HCT116 (cell line): ENCODE measurements at regions not wholly inside any gene's neighbourhood (a gene's known extent, or its start where the extent isn't known, plus 50 kb on each side); places are given as distances from the start of the nearest gene placed in this dataset.

Experiments
- ATAC-seq: fragments of 200-7000 bp; cut with Tn5 transposase; 2 replicates; pipeline ENCODE4 v1.9.1; 2020; ENCODE audit warnings: mild to moderate bottlenecking, moderate library complexity
- BruUV-seq: library from RNA; stranded (reverse); fragments of 400-500 nt; replicated peaks from 2 replicates; lab custom pipeline; 2021; lab: Mats Ljungman, UMichigan
- CTCF ChIA-PET: fragments of 300-600 bp; sonication (Branson Sonifier 250); formaldehyde crosslinking; loops from one replicate; lab custom pipeline; 2021; ENCODE audit warnings: antibody characterized with exemption; lab: Charles Lee
- POLR2A ChIA-PET: fragments of 300-600, 350-600 bp; sonication (Branson Sonifier 250); formaldehyde crosslinking; loops from one replicate; lab custom pipeline; 2021; ENCODE audit warnings: antibody characterized with exemption; lab: Charles Lee
- RAD21 ChIA-PET, 2 experiments: fragments of 300-600 bp; sonication (Branson Sonifier 250); formaldehyde crosslinking; loops; one replicate each; lab custom pipeline; 2023; ENCODE audit warnings: low total read pairs in 2 of 2; ENCODE audit not compliant: uncharacterized antibody in 2 of 2, unreplicated experiment in 2 of 2, low non-redundant PET in 1 of 2; lab: Charles Lee
- DNase-seq: peaks from one replicate; pipeline ENCODE4 v3.0.0-alpha.2; 2010; ENCODE audit warnings: low read depth, low spot score
- H2AFZ ChIP-seq: fragments of 200-600 bp; shearing (Covaris generic), sonication (generic); 2 replicates; pipeline ENCODE4 v1.6.1; 2017; ENCODE audit warnings: low read depth, mixed run types, mixed read lengths, antibody characterized with exemption, low read length; ENCODE audit not compliant: poor library complexity, severe bottlenecking
- H3K27ac ChIP-seq: 2 replicates; pipeline ENCODE4 v1.5.1; 2012; ENCODE audit warnings: low read depth, low read length
- H3K27me3 ChIP-seq: fragments of 200-600 bp; sonication (generic); 2 replicates; pipeline ENCODE4 v1.6.1; 2016; ENCODE audit warnings: mixed run types, low read length, mixed read lengths; ENCODE audit not compliant: insufficient read depth
- H3K36me3 ChIP-seq, 2 experiments: fragments of 200-500 bp in 1 of 2; fragments of 200-600 bp in 1 of 2; sonication (Bioruptor generic) in 1 of 2; sonication (generic) in 1 of 2; 2 replicates each; pipeline versions ENCODE4 v1.5.1 to v1.6.1; 2014 to 2016; ENCODE audit warnings: low read length in 2 of 2, inconsistent platforms in 1 of 2, mixed read lengths in 1 of 2, mixed run types in 1 of 2; ENCODE audit not compliant: insufficient read depth in 2 of 2, control insufficient read depth in 1 of 2
- H3K4me1 ChIP-seq, 2 experiments: fragments of 200-600 bp in 1 of 2; sonication (generic) in 1 of 2; 2 replicates each; pipeline versions ENCODE4 v1.5.1 to v1.6.1; 2012 to 2017; ENCODE audit warnings: low read length in 2 of 2, inconsistent platforms in 1 of 2, mild to moderate bottlenecking in 1 of 2, mixed read lengths in 1 of 2, mixed run types in 1 of 2, moderate library complexity in 1 of 2; ENCODE audit not compliant: insufficient read depth in 2 of 2, control insufficient read depth in 1 of 2
- H3K4me2 ChIP-seq: fragments of 200-600 bp; sonication (generic); 2 replicates; pipeline ENCODE4 v1.6.1; 2017; ENCODE audit warnings: mixed run types, low read length, mixed read lengths
- H3K4me3 ChIP-seq, 2 experiments: fragments of 200-600 bp in 1 of 2; sonication (generic) in 1 of 2; replicated peaks in 1 of 2; 2 replicates each; pipeline ENCODE4 v1.5.1; 2011 to 2016; ENCODE audit warnings: low read length in 2 of 2, control low read depth in 1 of 2, low read depth in 1 of 2, mild to moderate bottlenecking in 1 of 2, mixed read lengths in 1 of 2, mixed run types in 1 of 2
- H3K79me2 ChIP-seq: fragments of 200-600 bp; sonication (generic); 2 replicates; pipeline ENCODE4 v1.6.1; 2017; ENCODE audit warnings: mild to moderate bottlenecking, mixed run types, low read length, moderate library complexity, mixed read lengths; ENCODE audit not compliant: insufficient read depth
- H3K9ac ChIP-seq: fragments of 200-600 bp; sonication (generic); 2 replicates; pipeline ENCODE4 v1.6.1; 2016; ENCODE audit warnings: low read length, mixed read lengths
- H3K9me2 ChIP-seq: fragments of 200-600 bp; sonication (generic), shearing (Covaris generic); 2 replicates; pipeline ENCODE4 v1.6.1; 2017; ENCODE audit warnings: mixed run types, mild to moderate bottlenecking, moderate library complexity; ENCODE audit not compliant: insufficient read depth
- H3K9me3 ChIP-seq, 2 experiments: fragments of 200-500 bp in 1 of 2; fragments of 200-600 bp in 1 of 2; sonication (Bioruptor generic) in 1 of 2; sonication (generic) in 1 of 2; 2 replicates each; pipeline ENCODE4 v1.6.1; 2014 to 2017; ENCODE audit warnings: low read length in 2 of 2, mixed read lengths in 2 of 2, inconsistent platforms in 1 of 2, low read depth in 1 of 2, mild to moderate bottlenecking in 1 of 2, mixed run types in 1 of 2, moderate library complexity in 1 of 2; ENCODE audit not compliant: control insufficient read depth in 1 of 2, insufficient read depth in 1 of 2
- H4K20me1 ChIP-seq: fragments of 200-600 bp; sonication (generic), shearing (Covaris generic); 2 replicates; pipeline ENCODE4 v1.6.1; 2017; ENCODE audit warnings: mixed run types, mild to moderate bottlenecking, moderate library complexity; ENCODE audit not compliant: insufficient read depth
- ATF3 ChIP-seq: IDR thresholded peaks from 2 replicates; pipeline ENCODE4 v1.6.1; 2012
- EGR1 ChIP-seq: IDR thresholded peaks from 2 replicates; pipeline ENCODE4 v1.6.1; 2012; ENCODE audit warnings: low read depth
- EZH2phosphoT487 ChIP-seq: fragments of 200-600 bp; IDR thresholded peaks from 2 replicates; pipeline ENCODE4 v1.6.1; 2018; ENCODE audit warnings: antibody characterized with exemption, borderline replicate concordance
- POLR2A ChIP-seq: IDR thresholded peaks from 2 replicates; pipeline ENCODE4 v1.7.0; 2011; ENCODE audit warnings: borderline replicate concordance; ENCODE audit not compliant: insufficient read depth, insufficient read length; ENCODE audit errors: extremely low read depth
- POLR2AphosphoS5 ChIP-seq: IDR thresholded peaks from 2 replicates; pipeline ENCODE4 v1.6.1; 2011; ENCODE audit warnings: mild to moderate bottlenecking, low read depth, low read length, moderate library complexity
- RAD21 ChIP-seq: IDR thresholded peaks from 2 replicates; pipeline ENCODE4 v1.6.1; 2012; ENCODE audit warnings: low read depth, mild to moderate bottlenecking
- SIN3A ChIP-seq: IDR thresholded peaks from 2 replicates; pipeline ENCODE4 v1.6.1; 2012; ENCODE audit warnings: low read depth
- TCF7L2 ChIP-seq: IDR thresholded peaks from 2 replicates; pipeline ENCODE4 v1.7.0; 2011; ENCODE audit warnings: borderline replicate concordance, inconsistent platforms; ENCODE audit not compliant: insufficient read depth, insufficient read length; ENCODE audit errors: extremely low read depth
- ZBTB33 ChIP-seq: IDR thresholded peaks from 2 replicates; pipeline ENCODE4 v1.6.1; 2011; ENCODE audit warnings: mild to moderate bottlenecking, low read length, moderate library complexity; ENCODE audit not compliant: insufficient replicate concordance; ENCODE audit errors: extremely low read depth
- ZNF274 ChIP-seq: fragments of 200-500 bp; sonication (Bioruptor generic); IDR thresholded peaks from 2 replicates; pipeline ENCODE4 v1.6.1; 2014; ENCODE audit warnings: mild to moderate bottlenecking, low read depth, low read length, inconsistent platforms
- intact Hi-C: fragments of 100-400 bp; cut with micrococcal nuclease; formaldehyde crosslinking; loops from 2 replicates; pipeline ENCODE4 v1.10.0; 2022
- TF ChIP-seq, protein P1 (sequence below), 3 experiments: fragments of 200-600 bp in 1 of 3; sonication (generic) in 1 of 3; IDR thresholded peaks in 2 of 3; conservative IDR thresholded peaks in 1 of 3; 2 replicates each; pipeline ENCODE4 v1.5.1; 2012 to 2017; ENCODE audit warnings: low read depth in 2 of 3, low read length in 2 of 3, antibody characterized with exemption in 1 of 3, borderline replicate concordance in 1 of 3, control low read depth in 1 of 3, mild to moderate bottlenecking in 1 of 3, mixed read lengths in 1 of 3, mixed run types in 1 of 3, moderate library complexity in 1 of 3; ENCODE audit not compliant: insufficient read depth in 1 of 3
- TF ChIP-seq, protein P2 (sequence below): IDR thresholded peaks from 2 replicates; pipeline ENCODE4 v1.6.1; 2012

- TF ChIP-seq ZBTB33 (no peak), POLR2A (no peak), TCF7L2 (no peak), ZNF274 (no peak)
Observed at GRCh38 chr21:25179116-25179515, 428.2 kb downstream of the MRPL39 start (continued).

- ChIA-PET CTCF (no interaction called here), RAD21 (no interaction called here)
- BruUV-seq: no TSS peak
- no peak for ATAC-seq
- intact Hi-C loops: no loop called here
- Histone ChIP-seq H3K79me2 (no peaks in the 10 kb centered on the region), H3K4me1 (no peaks in the 10 kb centered on the region), H3K9me2 (no peaks in the 10 kb centered on the region)
- TF ChIP-seq, protein P1, sequence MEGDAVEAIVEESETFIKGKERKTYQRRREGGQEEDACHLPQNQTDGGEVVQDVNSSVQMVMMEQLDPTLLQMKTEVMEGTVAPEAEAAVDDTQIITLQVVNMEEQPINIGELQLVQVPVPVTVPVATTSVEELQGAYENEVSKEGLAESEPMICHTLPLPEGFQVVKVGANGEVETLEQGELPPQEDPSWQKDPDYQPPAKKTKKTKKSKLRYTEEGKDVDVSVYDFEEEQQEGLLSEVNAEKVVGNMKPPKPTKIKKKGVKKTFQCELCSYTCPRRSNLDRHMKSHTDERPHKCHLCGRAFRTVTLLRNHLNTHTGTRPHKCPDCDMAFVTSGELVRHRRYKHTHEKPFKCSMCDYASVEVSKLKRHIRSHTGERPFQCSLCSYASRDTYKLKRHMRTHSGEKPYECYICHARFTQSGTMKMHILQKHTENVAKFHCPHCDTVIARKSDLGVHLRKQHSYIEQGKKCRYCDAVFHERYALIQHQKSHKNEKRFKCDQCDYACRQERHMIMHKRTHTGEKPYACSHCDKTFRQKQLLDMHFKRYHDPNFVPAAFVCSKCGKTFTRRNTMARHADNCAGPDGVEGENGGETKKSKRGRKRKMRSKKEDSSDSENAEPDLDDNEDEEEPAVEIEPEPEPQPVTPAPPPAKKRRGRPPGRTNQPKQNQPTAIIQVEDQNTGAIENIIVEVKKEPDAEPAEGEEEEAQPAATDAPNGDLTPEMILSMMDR (IDR thresholded peaks at IDR 0.05 in 2 of 3, conservative IDR thresholded peaks at IDR 0.05 in 1 of 3; ENCODE audit: borderline replicate concordance in 1 of 3, insufficient read depth in 1 of 3, low read depth in 2 of 3, low read length in 2 of 3): no peak
- no peak for TF ChIP-seq ATF3
- TF ChIP-seq EZH2phosphoT487: no peak
- no peak for TF ChIP-seq SIN3A
- no peak for TF ChIP-seq ZBTB33
- TF ChIP-seq POLR2AphosphoS5: no peak
- no peak for TF ChIP-seq RAD21
- no peak for TF ChIP-seq EGR1
- TF ChIP-seq TCF7L2: no peak
- TF ChIP-seq, protein P2, sequence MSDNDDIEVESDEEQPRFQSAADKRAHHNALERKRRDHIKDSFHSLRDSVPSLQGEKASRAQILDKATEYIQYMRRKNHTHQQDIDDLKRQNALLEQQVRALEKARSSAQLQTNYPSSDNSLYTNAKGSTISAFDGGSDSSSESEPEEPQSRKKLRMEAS: no peak
- TF ChIP-seq, all 23 proteins: peak for 0
- no peaks in the 10 kb centered on the region for H3K27me3 ChIP-seq
- no peak for DNase-seq
- no peak overlapping the region for H3K9ac ChIP-seq
- no peak overlapping the region for H3K4me3 ChIP-seq
- no peak overlapping the region for H3K27ac ChIP-seq
- POLR2A ChIA-PET: no interaction called here
- no peak overlapping the region for H2AFZ ChIP-seq
- H4K20me1 ChIP-seq: no peaks in the 10 kb centered on the region
- H3K9me3 ChIP-seq: peaks cover 10 to 13% of the 10 kb centered on the region in 2 experiments; a peak in 2 of 4 replicates
- H3K4me2 ChIP-seq: no peak overlapping the region
- no peaks in the 10 kb centered on the region for H3K36me3 ChIP-seq
Observed at GRCh38 chr21:25176637-25177412, 430.5 kb downstream of the MRPL39 start.
